ENCODE measurements at regions not wholly inside any gene's neighbourhood (a gene's known extent, or its start where the extent isn't known, plus 50 kb on each side); places are given as distances from the start of the nearest gene placed in this dataset.

GRCh38 chr13:105972306-105972721, 563.1 kb downstream of the EFNB2 start:
- no peak for TF ChIP-seq MAZ (IDR thresholded peaks at IDR 0.05; ENCODE audit: borderline replicate concordance, low read depth, low read length)
- TF ChIP-seq SMC3 (IDR thresholded peaks at IDR 0.05; ENCODE audit: low read depth, low read length): no peak
- no peak for TF ChIP-seq MAFK (IDR thresholded peaks at IDR 0.05; ENCODE audit: low read depth, low read length)
- no peak for TF ChIP-seq ELK1 (IDR thresholded peaks at IDR 0.05; ENCODE audit: borderline replicate concordance, low read depth, low read length)
- TF ChIP-seq POLR2A (IDR thresholded peaks at IDR 0.05; ENCODE audit: low read depth, low read length): no peak
- no peak for TF ChIP-seq CTCF (conservative IDR thresholded peaks at IDR 0.05; ENCODE audit: low read depth, low read length)
- no peak for TF ChIP-seq USF2 (IDR thresholded peaks at IDR 0.05; ENCODE audit: low read depth, low read length)
- TF ChIP-seq CEBPB (IDR thresholded peaks at IDR 0.05; ENCODE audit: low read depth, low read length): no peak
- TF ChIP-seq NFE2L2 (IDR thresholded peaks at IDR 0.05; ENCODE audit: low read depth, low read length): no peak
- no peak for TF ChIP-seq RFX5 (IDR thresholded peaks at IDR 0.05; ENCODE audit: low read depth, low read length)
- no peak for TF ChIP-seq RAD21 (IDR thresholded peaks at IDR 0.05; ENCODE audit: low read length)
- TF ChIP-seq MXI1 (IDR thresholded peaks at IDR 0.05; ENCODE audit: borderline replicate concordance, low read depth, low read length): no peak
- no peak for TF ChIP-seq RCOR1 (IDR thresholded peaks at IDR 0.05; ENCODE audit: insufficient replicate concordance, low read length)
- no peak for TF ChIP-seq BHLHE40 (IDR thresholded peaks at IDR 0.05; ENCODE audit: low read depth, low read length)
- TF ChIP-seq CHD1 (IDR thresholded peaks at IDR 0.05; ENCODE audit: low read depth, low read length): no peak
- no peak for TF ChIP-seq FOS (IDR thresholded peaks at IDR 0.05; ENCODE audit: low read depth, low read length)
- in situ Hi-C loops (cut with MboI; ENCODE audit: low sequenced_read_pairs) (no loop called here), intact Hi-C loops (cut with micrococcal nuclease) (no loop called here), dilution Hi-C loops (cut with HindIII; ENCODE audit: low sequenced_read_pairs, unreplicated experiment) (no loop called here)
- Histone ChIP-seq H2BK5ac (ENCODE audit: low read depth, low read length, poor library complexity, severe bottlenecking) (no peak overlapping the region), H4K20me1 (ENCODE audit: insufficient read depth, low read length) (no peaks in the 10 kb centered on the region), H3K9me3 (ENCODE audit: control insufficient read depth, insufficient read depth, low read length) (no peaks in the 10 kb centered on the region), H3K4me1 (ENCODE audit: control insufficient read depth, insufficient read depth, low read length) (no peaks in the 10 kb centered on the region), H3K27ac (ENCODE audit: insufficient read depth, low read length) (no peak overlapping the region), H3K27me3 (ENCODE audit: control insufficient read depth, insufficient read depth, low read length) (no peaks in the 10 kb centered on the region), H4K8ac (ENCODE audit: low read depth in 2 of 2, low read length in 2 of 2) (no peak overlapping the region), H4K5ac (ENCODE audit: low read depth, low read length) (no peak overlapping the region), H3K4me2 (ENCODE audit: low read depth, low read length) (no peak overlapping the region), H2AK9ac (replicated peaks; ENCODE audit: low read depth, low read length, poor library complexity) (no peak overlapping the region), H3K56ac (ENCODE audit: extremely low read depth, insufficient read depth, low read length) (no peak overlapping the region), H3K9ac (ENCODE audit: low read depth, low read length) (no peak overlapping the region), H3K4me3 (ENCODE audit: insufficient read depth, low read depth, low read length) (no peak overlapping the region), H2AFZ (replicated peaks; ENCODE audit: low read length, poor library complexity) (no peak overlapping the region), H2BK120ac (ENCODE audit: low read depth, low read length) (no peak overlapping the region), H3K4ac (ENCODE audit: low read depth, low read length) (no peak overlapping the region), H3K14ac (replicated peaks; ENCODE audit: low read depth, low read length) (no peak overlapping the region), H4K91ac (ENCODE audit: insufficient read depth, low read depth, low read length) (no peak overlapping the region), H3K18ac (ENCODE audit: low read depth, low read length) (no peak overlapping the region), H3K9me1 (ENCODE audit: insufficient read depth, low read length) (no peaks in the 10 kb centered on the region), H3K23ac (ENCODE audit: low read depth, low read length) (no peak overlapping the region), H3K36me3 (ENCODE audit: control insufficient read depth, insufficient read depth, low read length) (no peaks in the 10 kb centered on the region), H2BK20ac (ENCODE audit: low read depth, low read length) (no peak overlapping the region), H2AK5ac (ENCODE audit: low read depth, low read length) (no peak overlapping the region), H3K79me1 (ENCODE audit: low read depth in 1 of 2, low read length in 2 of 2) (no peaks in the 10 kb centered on the region), H2BK15ac (ENCODE audit: low read depth, low read length) (no peak overlapping the region)
- ATAC-seq (ENCODE audit: low read depth) (no peak), DNase-seq (no peak)
- ChIA-PET POLR2A (ENCODE audit: unreplicated experiment) (interaction anchor here (0.6 kb wide), 1 partner anchor 249 kb away, joined by 24 read pairs; no protein-coding TSS in a partner anchor), CTCF (no interaction called here)
- 29% methylated on average over 1 of the region's 7 CpGs; no CpG with 5 or more reads in 1 of the 2 experiments for WGBS, 2 experiments (ENCODE audit: extremely low coverage in 2 of 2, insufficient read length in 1 of 2)
- BruUV-seq (replicated peaks): no TSS peak

Data from IMR-90 (cell line).